A673 (cell line): ENCODE measurements at regions not wholly inside any gene's neighbourhood (a gene's known extent, or its start where the extent isn't known, plus 50 kb on each side); places are given as distances from the start of the nearest gene placed in this dataset.
"Not testable (repeated sequence)": the region's sequence is repeated elsewhere in the genome, so short reads cannot be mapped to it uniquely, and the experiment has no call there.

ENCODE experiments used
- BruUV-seq: library from RNA; stranded (reverse); fragments of 400-500 nt; replicated peaks from 2 replicates; lab custom pipeline; 2021; lab: Mats Ljungman, UMichigan
- CTCF ChIA-PET: fragments of 300-600 bp; sonication (Branson Sonifier 250); formaldehyde crosslinking; loops from one replicate; lab custom pipeline; 2022; ENCODE audit warnings: antibody characterized with exemption; lab: Charles Lee
- POLR2A ChIA-PET: fragments of 300-600 bp; sonication (Branson Sonifier 250); formaldehyde crosslinking; loops from one replicate; lab custom pipeline; 2022; ENCODE audit warnings: antibody characterized with exemption; ENCODE audit not compliant: low non-redundant PET; lab: Charles Lee
- DNase-seq: peaks from one replicate; pipeline ENCODE4 v3.0.0-alpha.2; 2015; ENCODE audit warnings: low spot score
- H3K27ac ChIP-seq: fragments of 200-600 bp; sonication (generic); 2 replicates; pipeline ENCODE4 v1.5.1; 2016; ENCODE audit warnings: mixed run types, low read depth, mild to moderate bottlenecking, mixed read lengths, antibody characterized with exemption, low read length; ENCODE audit not compliant: poor library complexity, severe bottlenecking
- H3K27me3 ChIP-seq: fragments of 200-600 bp; sonication (generic); replicated peaks from 2 replicates; pipeline ENCODE4 v1.6.1; 2017; ENCODE audit warnings: mixed run types, low read depth, mild to moderate bottlenecking, mixed read lengths, antibody characterized with exemption, low read length; ENCODE audit not compliant: insufficient read depth, poor library complexity
- H3K36me3 ChIP-seq: fragments of 200-600 bp; sonication (generic); 2 replicates; pipeline ENCODE4 v1.6.1; 2016; ENCODE audit warnings: mixed run types, mild to moderate bottlenecking, mixed read lengths, antibody characterized with exemption, low read length; ENCODE audit not compliant: insufficient read depth, poor library complexity, severe bottlenecking
- H3K4me1 ChIP-seq: fragments of 200-600 bp; sonication (generic); 2 replicates; pipeline ENCODE4 v1.6.1; 2017; ENCODE audit warnings: mixed run types, mild to moderate bottlenecking, mixed read lengths, antibody characterized with exemption, low read length; ENCODE audit not compliant: insufficient read depth, poor library complexity, severe bottlenecking
- H3K4me3 ChIP-seq: fragments of 200-600 bp; sonication (generic); 2 replicates; pipeline ENCODE4 v1.5.1; 2016; ENCODE audit warnings: low read depth, mixed run types, mild to moderate bottlenecking, mixed read lengths, low read length; ENCODE audit not compliant: poor library complexity, severe bottlenecking
- H3K9me3 ChIP-seq: fragments of 200-600 bp; sonication (generic); 2 replicates; pipeline ENCODE4 v1.6.1; 2016; ENCODE audit warnings: mixed run types, low read depth, mild to moderate bottlenecking, mixed read lengths, antibody characterized with exemption, low read length; ENCODE audit not compliant: poor library complexity, severe bottlenecking
- EZH2 ChIP-seq: fragments of 200-600 bp; sonication (generic); IDR thresholded peaks from 2 replicates; pipeline ENCODE4 v1.6.1; 2017; ENCODE audit warnings: borderline replicate concordance, low read depth, mild to moderate bottlenecking, mixed read lengths, antibody characterized with exemption, low read length; ENCODE audit not compliant: poor library complexity, severe bottlenecking
- intact Hi-C: fragments of 100-400 bp; cut with micrococcal nuclease; formaldehyde crosslinking; loops from one replicate; pipeline ENCODE4 v1.10.0; 2022; ENCODE audit not compliant: unreplicated experiment
- TF ChIP-seq, protein P1 (sequence below): fragments of 300-800, 200-600 bp; sonication (generic); conservative IDR thresholded peaks from 2 replicates; pipeline ENCODE4 v1.5.1; 2017; ENCODE audit warnings: low read depth, mild to moderate bottlenecking, antibody characterized with exemption, low read length, moderate library complexity, mixed read lengths

DNA sequence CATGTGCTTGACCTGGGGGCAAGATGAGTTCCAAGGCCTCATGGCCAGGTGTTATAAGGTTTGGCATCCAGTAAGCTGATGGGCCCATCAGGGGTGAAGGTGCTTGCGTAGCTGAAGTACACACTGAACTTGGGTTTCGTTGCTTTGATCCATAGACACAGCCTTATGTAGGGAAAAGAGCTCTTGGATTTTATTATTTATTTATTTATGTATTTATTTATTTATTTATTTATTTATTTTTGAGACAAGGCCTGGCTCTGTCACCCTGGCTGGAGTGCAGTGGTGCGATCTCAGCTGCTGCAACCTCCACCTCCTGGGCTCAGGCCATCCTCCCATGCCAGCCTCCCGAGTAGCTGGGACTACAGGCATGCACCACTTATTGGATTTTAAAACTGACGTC is 63.2 kb downstream of the FOXD2 start:
- no TSS peak for BruUV-seq
- intact Hi-C loops = no loop called here
- Histone ChIP-seq H3K9me3 (no peaks in the 10 kb centered on the region), H3K27ac (no peak overlapping the region), H3K4me1 (no peaks in the 10 kb centered on the region), H3K36me3 (no peaks in the 10 kb centered on the region), H3K27me3 (peaks cover 56% of the 10 kb centered on the region), H3K4me3 (no peak overlapping the region)
- DNase-seq = no peak
- POLR2A ChIA-PET = no interaction called here
- TF ChIP-seq, protein P1, sequence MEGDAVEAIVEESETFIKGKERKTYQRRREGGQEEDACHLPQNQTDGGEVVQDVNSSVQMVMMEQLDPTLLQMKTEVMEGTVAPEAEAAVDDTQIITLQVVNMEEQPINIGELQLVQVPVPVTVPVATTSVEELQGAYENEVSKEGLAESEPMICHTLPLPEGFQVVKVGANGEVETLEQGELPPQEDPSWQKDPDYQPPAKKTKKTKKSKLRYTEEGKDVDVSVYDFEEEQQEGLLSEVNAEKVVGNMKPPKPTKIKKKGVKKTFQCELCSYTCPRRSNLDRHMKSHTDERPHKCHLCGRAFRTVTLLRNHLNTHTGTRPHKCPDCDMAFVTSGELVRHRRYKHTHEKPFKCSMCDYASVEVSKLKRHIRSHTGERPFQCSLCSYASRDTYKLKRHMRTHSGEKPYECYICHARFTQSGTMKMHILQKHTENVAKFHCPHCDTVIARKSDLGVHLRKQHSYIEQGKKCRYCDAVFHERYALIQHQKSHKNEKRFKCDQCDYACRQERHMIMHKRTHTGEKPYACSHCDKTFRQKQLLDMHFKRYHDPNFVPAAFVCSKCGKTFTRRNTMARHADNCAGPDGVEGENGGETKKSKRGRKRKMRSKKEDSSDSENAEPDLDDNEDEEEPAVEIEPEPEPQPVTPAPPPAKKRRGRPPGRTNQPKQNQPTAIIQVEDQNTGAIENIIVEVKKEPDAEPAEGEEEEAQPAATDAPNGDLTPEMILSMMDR = no peak
- no peak for TF ChIP-seq EZH2
- CTCF ChIA-PET = no interaction called here

DNA sequence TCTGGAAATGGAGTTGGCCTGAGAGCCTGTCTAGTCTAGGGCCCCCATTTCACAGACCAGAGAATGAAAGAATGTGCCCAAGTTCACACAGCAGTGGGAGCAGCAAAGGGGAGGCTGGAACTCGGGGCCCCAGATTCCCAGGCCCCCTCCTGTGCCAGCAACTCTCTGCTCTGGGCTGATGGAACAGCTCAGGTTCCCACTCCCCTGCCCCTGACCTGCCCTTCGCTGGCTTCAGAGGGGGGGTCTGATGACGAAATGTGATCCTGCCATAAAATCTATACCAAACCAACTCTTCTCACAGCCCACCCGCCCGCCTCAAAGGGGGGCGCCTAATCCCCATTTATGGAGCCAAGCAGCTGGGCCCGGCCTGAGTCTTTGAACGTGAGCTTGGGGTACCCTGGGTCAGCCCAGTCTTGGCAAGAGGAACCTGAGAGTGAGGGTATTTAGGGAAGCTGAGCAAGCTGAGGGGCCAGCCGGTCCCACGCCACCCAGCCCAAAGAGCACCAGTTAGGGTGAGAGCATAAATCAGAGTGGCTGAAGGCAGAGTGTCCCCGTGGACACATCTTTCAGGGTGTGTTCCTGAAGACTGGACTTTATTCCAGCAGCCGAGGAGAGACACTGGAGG is 65.0 kb downstream of the FOXD2 start:
- H3K36me3 ChIP-seq = no peaks in the 10 kb centered on the region
- no peak overlapping the region for H3K27ac ChIP-seq
- intact Hi-C loops = no loop called here
- peaks cover 2% of the 10 kb centered on the region for H3K4me1 ChIP-seq
- H3K4me3 ChIP-seq = no peak overlapping the region
- no peaks in the 10 kb centered on the region for H3K9me3 ChIP-seq
- ChIA-PET CTCF (no interaction called here), POLR2A (no interaction called here)
- peaks cover 60% of the 10 kb centered on the region for H3K27me3 ChIP-seq
- no peak for DNase-seq
- BruUV-seq = no TSS peak
- no peak for TF ChIP-seq EZH2
- TF ChIP-seq, protein P1 = no peak

DNA sequence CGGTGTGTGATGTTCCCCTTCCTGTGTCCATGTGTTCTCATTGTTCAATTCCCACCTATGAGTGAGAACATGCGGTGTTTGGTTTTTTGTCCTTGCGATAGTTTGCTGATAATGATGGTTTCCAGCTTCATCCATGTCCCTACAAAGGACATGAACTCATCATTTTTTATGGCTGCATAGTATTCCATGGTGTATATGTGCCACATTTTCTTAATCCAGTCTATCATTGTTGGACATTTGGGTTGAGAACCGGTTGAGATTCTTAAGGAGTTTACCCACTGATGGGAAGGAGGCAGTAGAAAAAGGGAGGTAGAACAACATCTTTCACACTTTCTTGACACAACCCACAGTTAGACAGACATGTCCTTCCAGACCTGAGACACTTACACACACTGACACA is 67.0 kb downstream of the FOXD2 start:
- H3K4me3 ChIP-seq, DNase-seq, intact Hi-C loops, CTCF ChIA-PET, H3K9me3 ChIP-seq, H3K36me3 ChIP-seq, BruUV-seq, H3K27ac ChIP-seq, POLR2A ChIA-PET: not testable (repeated sequence)
- Histone ChIP-seq H3K4me1 (peaks cover 11% of the 10 kb centered on the region), H3K27me3 (peaks cover 64% of the 10 kb centered on the region)

DNA sequence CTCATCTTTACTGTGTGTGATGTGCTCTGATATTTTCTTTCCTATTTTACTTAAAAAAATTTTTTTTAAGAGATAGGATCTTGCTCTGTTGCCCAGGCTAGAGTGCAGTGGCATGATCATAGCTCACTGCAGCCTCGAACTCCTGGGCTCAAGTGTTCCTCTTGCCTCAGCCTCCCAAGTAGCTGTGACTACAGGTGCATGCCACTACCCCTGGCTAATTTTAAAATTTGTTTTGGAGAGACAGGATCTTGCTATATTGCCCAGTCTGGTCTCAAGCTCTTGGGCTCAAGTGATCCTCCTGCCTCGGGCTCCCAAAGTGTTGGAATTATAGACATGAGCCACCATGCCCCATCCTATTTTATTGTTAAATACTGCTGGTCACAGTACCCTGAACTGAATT is 67.4 kb downstream of the FOXD2 start:
- intact Hi-C loops = no loop called here
- BruUV-seq = no TSS peak

More for the DNA sequence above, 67.4 kb downstream of the FOXD2 start:
- Histone ChIP-seq H3K27ac (no peak overlapping the region), H3K9me3 (no peaks in the 10 kb centered on the region), H3K4me3 (no peak overlapping the region), H3K36me3 (no peaks in the 10 kb centered on the region), H3K4me1 (peaks cover 11% of the 10 kb centered on the region), H3K27me3 (peaks cover 68% of the 10 kb centered on the region)
- TF ChIP-seq EZH2 = no peak
- TF ChIP-seq, protein P1 = no peak
- ChIA-PET POLR2A (no interaction called here), CTCF (interaction anchor here (1.2 kb wide), 1 partner anchor 221 kb away, joined by 4 read pairs; no protein-coding TSS in a partner anchor)
- no peak for DNase-seq
